Endothelial cell of hepatic sinusoid (primary cell): ENCODE measurements at regions not wholly inside any gene's neighbourhood (a gene's known extent, or its start where the extent isn't known, plus 50 kb on each side); places are given as distances from the start of the nearest gene placed in this dataset.
"Not testable (repeated sequence)": the region's sequence is repeated elsewhere in the genome, so short reads cannot be mapped to it uniquely, and the experiment has no call there.

Experiments used
- in situ Hi-C: cut with HindIII; loops from 2 replicates; pipeline ENCODE4 v1.10.0; 2017; ENCODE audit warnings: low sequenced_read_pairs

GRCh38 chr15:81939604-81940440, 106.0 kb downstream of the MEX3B start:
- in situ Hi-C loops, result no loop called here

- in situ Hi-C loops, result no loop called here
These were observed 108.6 kb downstream of the MEX3B start for GRCh38 chr15:81937189-81937588.

- in situ Hi-C loops, result no loop called here
These were observed 115.0 kb downstream of the MEX3B start for GRCh38 chr15:81930582-81931369.

DNA sequence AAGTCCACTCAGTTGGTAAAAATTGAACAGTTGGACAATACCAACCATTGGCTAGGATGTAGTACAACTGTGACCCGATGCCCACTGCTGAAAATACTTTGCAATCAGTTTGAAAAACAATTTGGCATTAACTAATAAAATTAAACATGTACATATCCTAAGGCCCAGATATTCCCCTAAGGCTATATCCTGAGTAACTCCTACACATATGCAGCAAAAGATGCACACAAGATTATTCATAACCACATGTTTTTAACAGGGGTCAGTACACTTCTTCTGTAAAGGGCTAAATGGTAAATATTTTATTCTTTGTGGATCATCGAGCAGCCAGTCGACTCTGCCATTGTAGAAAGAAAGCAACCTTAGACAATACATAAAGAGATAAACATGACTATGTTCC, 116.3 kb downstream of the MEX3B start:
- in situ Hi-C loops, result no loop called here

GRCh38 chr15:81926981-81927380, 118.8 kb downstream of the MEX3B start:
- in situ Hi-C loops, result no loop called here

GRCh38 chr15:81924729-81925128, 121.1 kb downstream of the MEX3B start:
- in situ Hi-C loops, result no loop called here

DNA sequence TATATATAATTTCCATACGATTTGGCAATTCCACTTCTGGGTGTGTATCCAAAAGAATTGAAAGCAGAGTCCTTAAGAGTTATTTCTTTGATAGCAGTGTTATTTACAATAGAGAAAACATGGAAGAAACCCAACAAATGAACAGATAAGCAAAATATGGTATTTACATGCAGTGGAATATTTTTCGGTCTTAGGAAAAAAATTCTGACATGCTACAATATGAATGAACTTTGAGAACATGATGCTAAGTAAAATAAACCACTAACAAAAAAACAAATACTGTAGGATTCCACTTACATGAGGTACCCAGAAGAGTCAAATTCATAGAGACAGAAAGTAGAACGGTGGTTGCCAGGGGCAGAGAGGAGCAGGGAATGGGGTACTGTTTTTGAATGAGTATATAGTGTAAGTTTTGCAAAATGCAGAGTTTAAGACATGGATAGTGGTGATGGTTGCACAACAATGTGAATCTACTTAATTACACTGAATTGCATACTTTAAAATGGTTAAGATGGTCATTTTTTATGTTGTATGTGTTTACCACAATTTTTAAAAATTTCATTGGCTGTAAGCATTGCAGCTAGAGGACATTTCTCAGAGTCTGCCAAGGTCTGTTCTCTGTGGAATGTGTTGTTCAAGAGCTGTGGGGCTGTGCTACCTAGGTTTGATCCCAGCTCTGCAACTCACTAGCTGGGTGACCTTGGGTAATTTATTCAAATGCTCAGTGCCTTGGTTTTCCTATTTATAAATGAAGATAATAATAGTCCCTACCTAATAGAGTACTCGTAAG, 122.1 kb downstream of the MEX3B start:
- in situ Hi-C loops, result no loop called here

DNA sequence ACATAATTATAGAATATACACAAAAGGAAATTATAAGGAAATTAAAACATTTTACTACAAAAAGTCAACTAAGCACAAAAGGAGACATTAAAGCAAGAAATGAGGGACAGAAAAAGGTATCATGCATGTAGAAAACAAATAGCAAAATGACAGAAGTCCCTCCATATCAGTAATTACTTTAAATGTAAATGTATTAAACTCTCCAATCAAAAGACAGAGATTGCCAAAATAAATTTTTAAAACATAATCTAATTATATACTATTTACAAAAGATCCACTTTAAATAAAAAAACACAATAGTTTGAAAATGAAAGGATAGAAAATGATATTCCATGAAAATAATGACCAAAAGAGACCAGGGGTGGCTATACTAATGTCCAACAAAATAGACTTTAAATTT, 123.7 kb downstream of the MEX3B start:
- in situ Hi-C loops, result no loop called here

GRCh38 chr15:81921163-81921562, 124.7 kb downstream of the MEX3B start:
- in situ Hi-C loops, result no loop called here

DNA sequence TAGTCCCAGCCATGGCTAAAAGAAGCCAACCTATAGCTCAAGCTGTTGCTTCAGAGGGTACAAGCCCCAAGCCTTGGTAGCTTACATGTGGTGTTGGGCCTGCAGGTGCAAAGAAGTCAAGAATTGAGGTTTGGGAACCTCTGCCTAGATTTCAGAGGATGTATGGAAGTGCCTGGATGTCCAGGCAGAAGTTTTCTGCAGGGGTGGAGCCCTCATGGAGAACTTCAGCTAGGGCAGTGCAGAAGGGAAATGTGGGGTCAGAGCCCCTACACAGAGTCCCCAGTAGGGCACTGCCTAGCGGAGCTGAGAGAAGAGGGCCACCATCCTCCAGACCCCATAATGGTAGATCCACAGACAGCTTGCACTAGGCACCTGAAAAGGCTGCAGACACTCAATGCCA, 127.1 kb downstream of the MEX3B start:
- in situ Hi-C loops, result not testable (repeated sequence)

GRCh38 chr15:81916451-81916850, 129.4 kb downstream of the MEX3B start:
- in situ Hi-C loops, result no loop called here

DNA sequence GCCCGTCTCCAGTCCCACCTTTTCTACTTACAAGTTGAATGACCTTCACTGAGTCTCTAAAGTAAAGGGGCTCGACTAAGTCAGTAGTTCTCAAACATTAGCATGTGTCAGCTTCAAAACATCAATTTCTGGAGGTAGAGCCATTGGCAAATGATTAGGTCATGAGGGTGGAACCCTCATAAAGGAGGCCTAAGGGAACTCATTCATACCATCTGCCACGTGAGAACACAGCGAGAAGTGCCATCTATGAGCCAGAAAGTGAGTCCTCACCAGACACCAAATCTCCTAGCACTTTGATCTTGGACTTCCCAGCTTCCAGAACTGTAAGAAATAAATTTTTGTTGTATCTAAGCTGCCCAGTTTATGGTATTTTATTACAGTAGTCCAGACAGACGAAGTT, 129.8 kb downstream of the MEX3B start:
- in situ Hi-C loops, result no loop called here

GRCh38 chr15:81914734-81915256, 131.0 kb downstream of the MEX3B start:
- in situ Hi-C loops, result no loop called here

DNA sequence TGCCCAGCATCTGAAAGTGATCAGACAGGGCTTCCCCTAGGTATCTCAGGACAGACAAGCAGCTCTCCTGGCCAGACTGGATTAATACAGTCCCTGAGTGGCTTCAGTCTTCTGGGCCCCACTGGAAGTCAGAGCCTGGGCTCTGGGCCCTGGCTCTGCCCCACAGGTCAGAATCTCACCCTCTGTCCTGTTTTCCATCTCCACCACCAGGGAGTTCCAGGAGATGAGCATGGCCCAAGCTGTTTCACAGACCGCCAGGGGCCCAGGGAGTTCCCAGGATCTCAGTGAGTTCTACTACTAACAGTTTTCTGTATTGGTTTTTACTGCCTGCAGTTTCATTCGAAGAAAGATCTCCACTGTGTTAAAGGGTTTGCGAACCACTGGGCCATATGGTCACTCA, 131.5 kb downstream of the MEX3B start:
- in situ Hi-C loops, result no loop called here

DNA sequence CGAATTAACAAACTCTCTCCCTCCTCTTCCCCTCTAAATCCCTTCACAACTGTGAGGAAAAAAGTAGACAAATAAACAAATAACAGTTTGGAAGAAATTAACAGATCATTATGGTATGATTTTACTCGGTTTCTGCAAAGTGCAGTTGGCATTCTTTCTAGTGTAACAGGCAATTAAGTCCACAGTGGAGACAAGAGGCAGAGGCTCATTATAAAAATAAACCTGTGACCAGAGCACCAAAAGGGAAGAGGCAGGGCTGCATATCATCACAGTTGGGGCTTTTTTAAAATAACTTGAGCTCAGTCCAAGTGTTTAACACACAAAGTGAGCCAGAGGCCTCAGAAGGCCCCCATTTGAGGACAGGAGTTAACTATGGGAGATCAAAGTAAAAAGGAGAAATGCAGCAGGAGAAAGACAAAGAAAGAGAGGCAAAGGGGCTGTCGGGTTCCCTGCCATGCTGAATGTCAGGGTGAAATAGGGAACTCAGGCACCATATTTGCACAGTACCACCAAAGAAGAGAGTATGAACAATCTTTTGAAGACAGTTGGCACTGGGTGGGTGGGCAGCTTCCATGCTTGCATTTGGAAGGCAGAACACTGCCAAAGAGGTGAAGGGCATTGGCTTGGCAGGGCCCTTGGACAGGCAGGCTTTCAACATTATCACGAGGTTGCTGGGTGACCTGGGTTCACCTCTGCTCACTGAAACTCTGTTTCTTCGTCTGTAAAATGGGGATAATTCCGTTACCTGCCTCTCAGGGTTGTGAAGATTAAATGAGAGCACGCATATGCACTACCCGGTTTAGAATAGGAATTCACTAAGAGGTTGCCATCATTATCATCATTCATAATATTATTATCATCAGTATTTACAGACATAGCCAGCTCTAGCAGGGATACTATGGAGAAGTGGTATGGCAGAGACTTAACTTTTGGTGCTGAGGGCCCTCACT, 134.5 kb downstream of the MEX3B start:
- in situ Hi-C loops, result no loop called here

GRCh38 chr15:81910355-81911021, 135.3 kb downstream of the MEX3B start:
- in situ Hi-C loops, result no loop called here

GRCh38 chr15:81909011-81909358, 136.8 kb downstream of the MEX3B start:
- in situ Hi-C loops, result no loop called here

DNA sequence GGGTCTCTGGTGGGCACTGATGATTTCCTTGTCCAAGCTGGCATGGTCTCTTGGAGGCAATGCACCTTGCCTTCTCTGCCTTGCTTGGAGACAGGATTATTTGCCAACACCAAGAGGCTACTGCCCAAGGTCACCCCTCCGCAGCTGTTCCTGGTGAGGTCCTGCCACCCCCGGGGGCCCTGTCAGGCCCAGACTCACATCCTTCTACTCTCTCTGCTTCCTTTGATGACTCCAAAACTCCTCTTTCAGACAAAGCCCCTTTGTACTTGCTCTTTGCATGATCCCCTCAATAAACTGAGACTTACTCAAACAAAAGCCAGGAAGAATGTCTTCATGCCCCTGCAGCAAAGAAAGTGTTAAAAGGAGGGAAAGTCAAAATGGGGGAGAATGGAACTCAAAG, 137.7 kb downstream of the MEX3B start:
- in situ Hi-C loops, result no loop called here

DNA sequence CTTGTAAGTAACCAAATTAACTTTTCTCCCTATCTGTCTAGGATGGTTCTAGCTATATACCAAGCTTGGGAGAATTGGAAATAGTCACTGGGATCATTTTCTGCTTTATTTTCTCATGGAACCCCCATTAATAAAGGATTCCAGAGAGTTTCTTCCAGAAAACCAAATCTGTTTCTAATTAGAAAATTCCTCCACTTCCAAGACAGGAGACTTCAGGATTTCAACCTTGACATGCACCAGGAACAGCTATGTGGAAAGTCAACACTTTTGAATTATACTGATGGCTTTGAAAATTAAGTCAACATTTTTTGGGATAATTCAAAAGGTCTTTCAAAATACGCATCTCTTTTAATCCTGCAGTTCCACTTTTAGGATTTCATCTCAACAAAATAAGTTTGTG, 138.3 kb downstream of the MEX3B start:
- in situ Hi-C loops, result no loop called here

DNA sequence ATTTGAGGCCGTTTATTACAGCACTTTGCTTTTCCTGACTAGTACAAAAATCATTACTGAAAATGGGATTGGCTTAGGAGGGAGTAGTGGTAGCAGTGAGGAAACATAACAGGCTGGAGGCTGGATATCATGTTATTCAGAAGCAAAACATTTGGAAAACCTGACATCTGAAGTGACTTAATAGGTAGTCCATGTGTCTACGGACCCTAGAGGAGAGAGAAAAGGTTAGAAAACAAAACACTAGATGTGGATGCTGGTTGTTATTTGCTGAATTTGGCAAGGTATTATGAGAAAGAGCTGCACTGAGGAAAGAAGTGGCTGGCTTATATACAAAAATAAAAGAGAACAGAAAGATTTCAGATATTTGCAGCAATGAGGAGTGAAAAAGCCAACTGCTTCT, 139.9 kb downstream of the MEX3B start:
- in situ Hi-C loops, result no loop called here
